SK-N-SH (cell line): ENCODE measurements at regions not wholly inside any gene's neighbourhood (a gene's known extent, or its start where the extent isn't known, plus 50 kb on each side); places are given as distances from the start of the nearest gene placed in this dataset.

ENCODE experiments used
- CTCF ChIP-seq: fragments of 200-600 bp; sonication (generic); IDR thresholded peaks from 2 replicates; pipeline ENCODE4 v1.6.1; 2017; ENCODE audit warnings: antibody characterized with exemption, mild to moderate bottlenecking, moderate library complexity
- MEF2A ChIP-seq: IDR thresholded peaks from 2 replicates; pipeline ENCODE4 v1.4.0; 2012; ENCODE audit warnings: low read depth, borderline replicate concordance
- MXI1 ChIP-seq: IDR thresholded peaks from 2 replicates; pipeline ENCODE4 v1.6.1; 2012; ENCODE audit warnings: mild to moderate bottlenecking, low read depth, low read length, improper control_type of control experiment
- NFIC ChIP-seq: IDR thresholded peaks from 2 replicates; pipeline ENCODE4 v1.4.0; 2012; ENCODE audit warnings: borderline replicate concordance
- POLR2AphosphoS5 ChIP-seq: IDR thresholded peaks from 2 replicates; pipeline ENCODE4 v1.6.1; 2012; ENCODE audit warnings: low read depth, low read length
- YY1 ChIP-seq: IDR thresholded peaks from 2 replicates; pipeline ENCODE4 v1.4.0; 2012; ENCODE audit warnings: low read depth, mild to moderate bottlenecking

- TF ChIP-seq YY1 (no peak), POLR2AphosphoS5 (no peak), MXI1 (no peak), NFIC (peak; percentile 28; the same call in 1 of the 2 replicates), MEF2A (no peak), CTCF (no peak)
These were observed 186.5 kb upstream of the SEMA3E start for GRCh38 chr7:83835424-83835823.
